ENCODE measurements at regions not wholly inside any gene's neighbourhood (a gene's known extent, or its start where the extent isn't known, plus 50 kb on each side); places are given as distances from the start of the nearest gene placed in this dataset.

DNA sequence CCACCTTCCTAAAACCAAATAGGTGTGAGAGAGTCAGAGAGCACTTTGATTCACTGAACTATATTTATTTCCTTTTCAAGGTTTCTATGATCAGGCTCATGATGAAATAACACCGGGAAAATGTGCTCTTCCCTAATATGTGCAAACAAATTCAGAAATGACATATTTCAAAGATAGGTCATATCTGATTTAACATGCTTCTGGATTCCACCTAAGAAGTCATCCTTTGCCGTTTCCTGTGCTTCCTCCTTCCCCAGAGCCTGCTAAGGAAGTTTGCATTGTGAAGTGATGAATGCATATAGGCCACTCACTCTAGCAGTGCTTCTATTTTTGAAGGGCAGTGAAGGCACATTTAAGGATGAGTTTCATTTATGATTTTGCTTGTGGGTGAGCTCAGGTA lies 327.6 kb downstream of the TDRD15 start:
- DNase-seq, result no peak

- no peak for DNase-seq
Observed at GRCh38 chr2:21452263-21452662, 328.5 kb downstream of the TDRD15 start.

- no peak for DNase-seq
Observed at GRCh38 chr2:21452678-21453077, 328.9 kb downstream of the TDRD15 start.

- DNase-seq, result no peak
Observed at GRCh38 chr2:21453723-21454450, 330.1 kb downstream of the TDRD15 start.

DNA sequence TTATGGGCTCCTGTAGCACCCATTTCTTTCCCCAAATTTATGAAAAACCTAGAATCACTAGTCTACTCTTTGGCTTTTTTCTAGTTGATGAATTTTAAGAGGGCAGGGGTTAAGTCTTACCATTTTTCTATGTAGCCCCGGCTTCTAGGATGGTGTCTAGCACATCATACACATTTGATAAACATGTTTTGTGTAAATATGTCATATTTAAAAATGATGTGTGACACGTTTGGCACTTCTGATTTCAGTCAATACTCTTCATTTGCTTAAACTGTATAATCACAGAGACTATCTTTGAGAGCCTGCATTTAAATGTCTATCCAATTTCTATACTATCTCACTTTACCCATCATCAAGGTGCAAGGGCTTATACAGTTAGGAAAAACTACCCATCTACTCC lies 331.1 kb downstream of the TDRD15 start:
- no peak for DNase-seq

DNA sequence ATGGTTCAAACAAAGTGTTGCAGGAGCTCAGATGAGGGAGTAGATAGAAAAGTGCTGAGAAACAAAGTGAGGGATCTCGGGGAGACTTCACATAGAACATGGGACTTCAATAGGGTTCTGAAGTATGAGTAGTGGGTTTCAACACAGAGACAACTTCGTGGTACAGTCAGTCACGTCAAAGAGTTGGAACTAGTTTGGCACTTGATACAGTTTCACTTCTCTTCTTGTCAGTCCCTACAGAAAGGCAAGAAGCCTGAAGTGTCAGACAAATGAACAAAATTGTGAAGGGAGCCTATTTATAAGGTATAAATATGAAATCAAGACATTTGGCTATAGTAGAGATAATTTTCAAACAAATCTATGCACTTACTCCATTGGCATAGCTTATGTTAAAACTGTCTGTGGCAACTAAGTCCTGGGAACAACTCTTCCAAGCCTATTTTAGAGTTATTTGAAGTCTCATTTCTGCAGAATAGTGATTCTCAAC lies 338.0 kb downstream of the TDRD15 start:
- no peak for DNase-seq

DNA sequence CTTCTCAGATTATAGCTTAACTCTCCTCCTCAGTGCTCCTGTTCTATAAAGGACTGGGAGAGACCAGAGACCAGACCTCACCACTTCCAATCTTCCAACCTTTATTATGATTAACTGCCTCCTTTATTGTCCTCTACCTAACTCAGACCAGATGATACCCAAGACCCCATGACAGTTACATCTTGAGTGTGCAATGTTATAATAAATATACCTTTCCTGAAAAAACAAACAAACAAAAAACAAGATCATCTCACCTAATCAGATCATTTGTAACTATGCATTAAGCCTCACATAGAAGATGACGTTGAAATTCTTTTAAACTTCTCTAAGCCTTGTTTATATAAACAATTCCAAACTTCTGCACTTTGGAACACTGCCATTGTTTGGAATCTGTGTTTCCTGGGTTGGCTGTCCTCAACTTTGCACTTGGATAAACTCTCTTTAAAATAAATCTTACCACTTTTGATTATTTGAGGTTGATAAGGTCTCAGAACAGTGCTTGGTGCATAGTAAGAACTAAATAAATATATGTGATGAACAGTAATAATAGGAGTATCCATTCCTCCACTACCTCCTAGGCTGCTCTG lies 342.7 kb downstream of the TDRD15 start:
- no peak for DNase-seq

GRCh38 chr2:21467280-21467818 lies 343.6 kb downstream of the TDRD15 start:
- no peak for DNase-seq

DNA sequence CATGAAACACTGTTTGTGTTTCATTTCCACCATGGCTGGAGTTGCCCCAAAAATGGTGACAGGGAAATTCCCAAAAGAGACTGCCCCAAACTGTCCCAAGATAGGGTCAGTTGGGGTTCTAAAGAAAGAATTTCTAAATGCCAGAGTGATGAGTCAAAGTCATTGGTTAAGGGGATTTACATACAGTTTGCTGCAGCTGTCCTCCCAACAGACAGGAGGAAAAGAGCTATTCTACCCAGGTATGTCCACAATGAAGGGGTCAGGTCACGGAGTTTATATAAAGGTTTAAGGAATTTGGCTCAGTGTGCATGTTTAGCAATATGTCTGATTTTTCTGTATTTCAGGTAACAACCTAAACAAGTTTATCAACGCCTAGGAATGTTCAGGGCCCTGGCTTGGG lies 344.1 kb downstream of the TDRD15 start:
- DNase-seq, result no peak

DNA sequence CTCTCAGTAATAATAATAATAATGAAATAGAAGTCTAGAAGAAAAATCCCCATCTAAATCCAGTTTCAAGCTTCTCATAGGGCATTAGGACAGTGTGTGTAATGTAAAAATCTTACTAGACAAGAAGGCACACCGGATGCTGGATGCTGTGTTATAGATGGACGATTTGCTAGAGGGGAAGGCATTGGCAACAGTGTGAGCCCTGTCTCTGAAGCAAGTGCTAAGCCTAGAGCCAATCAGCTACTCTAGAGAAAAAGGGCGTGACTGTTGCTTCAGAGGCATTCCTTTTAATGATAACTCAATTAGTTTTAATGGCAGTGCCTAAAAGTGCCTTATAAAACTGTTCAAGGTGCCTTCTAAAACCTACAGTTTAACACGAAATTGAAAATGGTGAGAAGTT lies 344.9 kb downstream of the TDRD15 start:
- DNase-seq, result no peak

DNA sequence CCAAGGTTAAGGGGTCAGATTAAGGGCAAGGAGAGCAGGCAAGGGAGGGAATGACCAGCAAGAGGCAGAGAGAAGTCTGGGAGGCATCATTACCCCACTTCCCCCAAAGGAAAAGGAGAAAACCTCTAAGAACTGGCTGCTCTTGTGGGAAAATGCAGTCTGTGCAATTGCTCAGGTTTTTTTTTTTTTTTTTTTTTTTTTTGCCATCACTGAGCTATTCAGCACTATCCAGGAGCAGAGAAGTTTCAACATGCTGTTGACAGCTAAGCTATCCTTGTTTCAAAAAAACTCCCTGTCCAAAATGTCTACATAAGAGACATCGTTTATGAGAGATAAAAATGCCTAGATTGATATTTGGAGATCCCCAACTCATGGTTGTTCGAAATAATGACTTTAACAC lies 345.4 kb downstream of the TDRD15 start:
- DNase-seq, result no peak

DNA sequence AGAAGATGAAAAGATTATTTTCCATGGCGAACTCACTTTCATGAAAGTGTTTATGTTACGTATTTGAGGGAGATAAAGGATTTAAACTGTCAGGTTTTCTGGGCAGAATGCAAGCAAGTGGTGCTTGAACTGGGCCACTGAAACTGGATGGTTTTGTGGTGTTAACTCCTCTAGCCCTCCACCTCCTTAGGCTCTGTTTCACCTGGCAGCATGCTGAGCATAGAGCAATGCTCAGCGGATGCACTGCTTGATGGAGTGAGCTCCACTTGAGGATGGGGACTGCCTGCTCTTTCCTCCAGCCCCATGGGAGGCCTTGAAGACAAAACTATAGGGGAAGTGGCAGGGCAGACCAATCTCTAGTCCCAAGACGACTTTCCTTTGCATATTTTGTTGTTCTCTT lies 345.8 kb downstream of the TDRD15 start:
- no peak for DNase-seq

DNA sequence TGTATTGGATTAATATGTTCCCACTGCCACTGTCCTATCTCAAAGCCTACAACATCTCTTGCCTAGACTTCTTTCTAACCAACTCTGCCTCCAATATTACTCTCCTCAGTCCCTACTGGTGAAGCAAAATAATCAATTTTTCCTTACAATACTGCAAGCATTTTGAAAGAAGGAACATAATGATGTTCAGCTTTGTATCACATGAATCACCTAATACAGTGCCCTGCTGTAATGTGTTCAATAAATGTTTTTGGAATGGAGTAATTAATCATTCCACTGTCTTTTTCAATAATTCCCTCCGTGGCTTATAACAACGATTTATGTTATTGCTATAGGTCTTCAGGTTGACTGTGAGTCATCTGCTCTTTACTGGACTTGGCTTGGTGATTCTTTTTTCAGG lies 356.4 kb downstream of the TDRD15 start:
- no peak for DNase-seq

DNA sequence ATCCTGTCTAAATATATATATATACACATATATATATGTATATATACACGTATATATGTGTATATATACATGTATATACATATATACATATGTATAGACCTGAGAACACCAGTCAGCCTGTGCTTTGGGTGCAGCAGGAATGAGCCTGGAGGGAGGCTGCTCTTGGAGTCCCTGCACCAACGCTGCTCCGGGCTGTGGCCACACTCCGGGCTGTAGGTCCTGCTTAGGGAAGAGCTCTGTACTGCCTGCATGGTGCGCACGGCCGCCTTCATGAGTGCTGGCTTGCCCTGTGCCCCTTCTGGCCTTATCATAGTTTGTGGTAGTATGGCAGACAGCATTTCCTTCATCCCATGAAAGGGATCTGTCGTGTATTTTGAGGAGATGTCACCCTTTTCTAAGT lies 360.9 kb downstream of the TDRD15 start:
- no peak for DNase-seq

DNA sequence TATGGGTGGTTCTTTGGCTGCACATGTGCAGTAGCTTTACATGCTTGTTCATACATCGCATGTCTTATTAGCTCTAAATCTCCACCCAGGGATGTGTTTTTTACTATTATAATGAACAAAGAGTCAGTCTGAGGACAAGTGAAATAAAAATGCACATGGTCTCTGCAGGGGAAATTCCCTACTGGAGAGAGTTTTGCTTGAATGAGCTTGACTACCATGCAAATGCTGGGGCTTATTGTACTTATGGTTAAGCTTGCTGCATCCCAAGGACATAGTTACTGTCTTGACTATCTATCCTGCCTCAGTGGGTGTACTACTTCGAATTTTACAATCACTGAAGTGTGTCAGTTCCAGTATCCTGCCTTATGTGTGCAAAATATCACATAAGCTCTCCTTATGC lies 362.7 kb downstream of the TDRD15 start:
- DNase-seq, result no peak

- no peak for DNase-seq
Observed at GRCh38 chr2:21489080-21489479, 365.3 kb downstream of the TDRD15 start.

GRCh38 chr2:21498016-21498415 lies 374.2 kb downstream of the TDRD15 start:
- no peak for DNase-seq

GRCh38 chr2:21500401-21500945 lies 376.7 kb downstream of the TDRD15 start:
- no peak for DNase-seq

DNA sequence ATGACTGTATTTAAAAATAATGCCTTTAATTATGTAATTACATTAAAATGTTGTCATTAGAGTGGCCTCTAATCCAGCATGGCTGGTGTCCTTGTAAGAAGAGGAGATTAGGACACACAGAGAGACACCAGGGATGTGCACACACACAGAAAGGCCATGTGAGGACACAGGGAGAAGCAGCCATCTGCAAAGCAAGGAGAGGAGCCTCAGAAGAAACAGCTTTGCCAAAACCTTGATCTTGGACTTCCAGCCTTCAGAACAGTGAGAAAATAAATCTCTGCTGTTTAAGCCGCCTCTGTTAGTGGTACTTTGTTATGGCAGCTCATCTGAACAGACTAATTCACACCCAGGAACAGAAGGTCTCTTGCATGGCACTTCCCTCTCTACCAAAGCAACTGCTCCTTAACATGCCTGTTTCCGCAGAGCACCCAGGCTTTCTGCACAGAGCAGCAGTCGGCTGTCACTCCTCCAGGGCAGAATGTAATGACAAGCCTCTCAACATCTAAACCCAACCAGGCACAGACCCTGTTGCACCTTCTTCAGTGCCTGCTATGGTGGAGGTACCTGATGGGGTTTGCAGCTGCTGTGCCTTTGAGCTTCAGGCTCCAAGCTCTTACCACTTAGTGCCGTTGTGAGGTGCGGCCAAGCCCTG lies 377.7 kb downstream of the TDRD15 start:
- DNase-seq, result no peak

DNA sequence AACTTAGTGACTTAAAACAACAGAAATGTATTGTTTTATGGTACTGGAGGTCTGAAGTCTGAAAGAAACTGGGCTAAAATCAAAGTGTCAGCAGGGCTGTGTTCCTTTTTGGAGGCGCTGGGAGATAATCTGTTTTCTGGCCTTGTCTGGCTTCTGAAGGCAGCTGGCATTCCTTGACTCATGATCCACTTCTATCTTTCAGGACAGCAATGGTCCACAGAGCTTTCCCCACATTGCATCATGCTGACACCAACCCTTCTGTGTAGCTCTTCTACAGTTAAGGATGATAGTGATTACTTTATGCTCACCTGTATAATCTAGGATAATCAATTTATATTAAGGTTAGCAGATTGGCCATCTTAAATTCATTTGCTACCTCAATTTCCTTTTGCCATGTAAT lies 392.1 kb downstream of the TDRD15 start:
- no peak for DNase-seq

DNA sequence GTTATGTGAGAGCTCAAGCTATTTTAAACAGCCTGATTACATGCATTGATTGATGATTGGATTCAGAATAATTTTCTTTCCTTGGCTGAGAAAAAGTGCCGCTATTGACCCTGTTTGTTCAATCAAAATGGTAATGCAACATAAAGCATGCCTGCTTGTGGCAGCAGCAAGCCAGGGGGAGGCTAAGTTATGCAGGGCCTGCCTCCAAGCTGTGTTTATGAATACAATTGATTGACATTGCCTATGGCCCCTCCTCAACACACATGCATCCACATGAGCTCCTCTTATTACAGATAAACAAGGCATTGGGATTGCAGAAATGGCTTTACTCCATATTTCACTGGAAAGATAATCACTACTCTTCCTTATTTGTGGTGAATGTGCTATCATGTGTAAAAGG lies 395.6 kb downstream of the TDRD15 start:
- no peak for DNase-seq

- DNase-seq, result no peak
Observed at GRCh38 chr2:21519821-21520220, 396.1 kb downstream of the TDRD15 start.

GRCh38 chr2:21535826-21536225 lies 412.1 kb downstream of the TDRD15 start:
- no peak for DNase-seq

- no peak for DNase-seq
Observed at GRCh38 chr2:21539685-21540084, 415.9 kb downstream of the TDRD15 start.

Measured in activated CD4-positive, alpha-beta T cell treated with anti-CD3 and anti-CD28 coated beads for 48 hours (primary cell).